OCI-LY1 (cell line): ENCODE measurements at regions not wholly inside any gene's neighbourhood (a gene's known extent, or its start where the extent isn't known, plus 50 kb on each side); places are given as distances from the start of the nearest gene placed in this dataset.

Source experiments
- H2AFZ ChIP-seq: fragments of 200-600 bp; sonication (generic), shearing (Covaris generic); 2 replicates; pipeline ENCODE4 v1.6.0; 2014; ENCODE audit warnings: antibody characterized with exemption, mild to moderate bottlenecking, low read length
- H3F3A ChIP-seq: fragments of 200-600 bp; sonication (generic), shearing (Covaris generic); 2 replicates; pipeline ENCODE4 v1.6.0; 2014; ENCODE audit warnings: mild to moderate bottlenecking, antibody characterized with exemption, low read length, moderate library complexity; ENCODE audit not compliant: insufficient read depth
- H3K27ac ChIP-seq: fragments of 200-600 bp; sonication (generic); 2 replicates; pipeline ENCODE4 v1.5.1; 2014; ENCODE audit warnings: low read length, mixed run types, mild to moderate bottlenecking, low read depth; ENCODE audit not compliant: poor library complexity, severe bottlenecking
- H3K27me3 ChIP-seq: fragments of 200-600 bp; sonication (generic); 2 replicates; pipeline ENCODE4 v1.6.0; 2014; ENCODE audit warnings: antibody characterized with exemption, mild to moderate bottlenecking, low read length, moderate library complexity; ENCODE audit not compliant: insufficient read depth
- H3K36me3 ChIP-seq: fragments of 200-600 bp; sonication (generic); 2 replicates; pipeline ENCODE4 v1.6.1; 2014; ENCODE audit warnings: mild to moderate bottlenecking, antibody characterized with exemption, low read length, moderate library complexity, mixed read lengths; ENCODE audit not compliant: insufficient read depth
- H3K4me1 ChIP-seq: fragments of 200-600 bp; sonication (generic); 2 replicates; pipeline ENCODE4 v1.5.1; 2014; ENCODE audit warnings: mild to moderate bottlenecking, low read length, moderate library complexity; ENCODE audit not compliant: insufficient read depth, severe bottlenecking
- H3K4me2 ChIP-seq: fragments of 200-600 bp; sonication (generic), shearing (Covaris generic); 2 replicates; pipeline ENCODE4 v1.6.1; 2014; ENCODE audit warnings: low read length
- H3K4me3 ChIP-seq: fragments of 200-600 bp; sonication (generic); 2 replicates; pipeline ENCODE4 v1.5.1; 2014; ENCODE audit warnings: low read length, low read depth, mild to moderate bottlenecking, mixed read lengths; ENCODE audit not compliant: poor library complexity, severe bottlenecking
- H3K79me2 ChIP-seq: fragments of 200-600 bp; shearing (Covaris generic); 2 replicates; pipeline ENCODE4 v1.6.1; 2016; ENCODE audit warnings: mixed run types, low read length, mixed read lengths; ENCODE audit not compliant: insufficient read depth
- H3K9ac ChIP-seq: fragments of 200-600 bp; sonication (generic), shearing (Covaris generic); 2 replicates; pipeline ENCODE4 v1.6.1; 2014; ENCODE audit warnings: mild to moderate bottlenecking, low read length, mixed read lengths
- H3K9me2 ChIP-seq: fragments of 200-600 bp; sonication (generic), shearing (Covaris generic); 2 replicates; pipeline ENCODE4 v1.6.1; 2014; ENCODE audit warnings: low read depth, mild to moderate bottlenecking, low read length, mixed read lengths
- H3K9me3 ChIP-seq: fragments of 200-600 bp; shearing (Covaris generic); 2 replicates; pipeline ENCODE4 v1.6.1; 2014; ENCODE audit warnings: low read length, mixed read lengths
- H4K20me1 ChIP-seq: fragments of 200-600 bp; sonication (generic), shearing (Covaris generic); 2 replicates; pipeline ENCODE4 v1.6.0; 2016; ENCODE audit warnings: mild to moderate bottlenecking, low read length; ENCODE audit not compliant: insufficient read depth
- CTCF ChIP-seq: fragments of 200-600 bp; sonication (generic), shearing (Covaris generic); IDR thresholded peaks from 2 replicates; pipeline ENCODE4 v1.5.1; 2017; ENCODE audit warnings: mild to moderate bottlenecking, antibody characterized with exemption, low read length, moderate library complexity, mixed read lengths
- EZH2 ChIP-seq: fragments of 200-600 bp; sonication (generic), shearing (Covaris generic); IDR thresholded peaks from 2 replicates; pipeline ENCODE4 v1.8.0; 2017; ENCODE audit warnings: borderline replicate concordance, mixed run types, mild to moderate bottlenecking, antibody characterized with exemption, low read length, moderate library complexity, mixed read lengths

DNA sequence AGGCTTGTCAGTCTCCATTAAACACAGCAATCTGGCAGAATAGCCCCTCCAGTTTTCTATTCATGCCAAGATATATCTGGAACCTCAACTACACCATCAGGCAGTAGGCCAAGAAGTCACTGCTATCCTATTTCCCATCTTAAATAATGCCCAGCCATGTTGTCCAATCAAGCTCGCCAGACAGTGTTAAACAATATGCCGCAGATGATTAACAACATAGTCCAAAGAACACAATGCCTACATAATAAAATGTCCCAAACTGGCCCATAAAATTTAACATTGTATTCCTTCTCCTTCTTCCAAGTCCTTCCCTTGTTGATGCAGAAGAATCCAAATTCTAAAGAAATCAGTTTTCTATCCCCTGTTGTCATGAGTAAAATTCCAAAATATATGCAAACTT lies 427.4 kb upstream of the PPP2R3A start:
- Histone ChIP-seq H4K20me1 (no peaks in the 10 kb centered on the region), H3K36me3 (no peaks in the 10 kb centered on the region), H3F3A (no peaks in the 10 kb centered on the region), H3K9me3 (no peaks in the 10 kb centered on the region), H3K4me3 (no peak overlapping the region), H3K27ac (no peak overlapping the region), H3K27me3 (no peaks in the 10 kb centered on the region), H3K4me1 (no peaks in the 10 kb centered on the region), H3K79me2 (no peaks in the 10 kb centered on the region), H2AFZ (no peak overlapping the region), H3K9ac (no peak overlapping the region), H3K4me2 (no peak overlapping the region), H3K9me2 (no peaks in the 10 kb centered on the region)
- no peak for TF ChIP-seq EZH2
- no peak for TF ChIP-seq CTCF

DNA sequence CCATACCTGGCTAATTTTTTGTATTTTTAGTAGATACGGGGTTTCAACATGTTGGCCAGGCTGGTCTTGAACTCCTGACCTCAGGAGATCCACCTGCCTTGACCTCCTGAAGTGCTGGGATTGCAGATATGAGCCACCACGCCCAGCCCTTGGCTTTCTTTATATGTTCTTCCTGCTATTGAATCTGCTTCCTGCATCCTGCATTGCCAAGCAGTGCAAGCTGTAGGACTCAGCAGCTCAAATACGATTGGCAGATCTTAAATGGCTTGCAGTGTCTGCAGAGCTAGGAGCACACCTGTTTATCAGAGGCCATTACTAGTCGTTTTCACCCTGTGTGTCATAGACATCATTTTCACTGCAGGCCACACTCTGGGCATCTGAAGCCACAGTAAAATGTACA lies 426.2 kb upstream of the PPP2R3A start:
- H3K27me3 ChIP-seq, result no peaks in the 10 kb centered on the region
- no peak overlapping the region for H3K4me2 ChIP-seq
- no peaks in the 10 kb centered on the region for H3K9me3 ChIP-seq
- H2AFZ ChIP-seq, result no peak overlapping the region
- no peaks in the 10 kb centered on the region for H3K9me2 ChIP-seq
- no peaks in the 10 kb centered on the region for H3K79me2 ChIP-seq
- TF ChIP-seq EZH2, result no peak
- TF ChIP-seq CTCF, result no peak
- H3K4me3 ChIP-seq, result no peak overlapping the region
- H3K36me3 ChIP-seq, result no peaks in the 10 kb centered on the region
- no peaks in the 10 kb centered on the region for H3F3A ChIP-seq
- no peaks in the 10 kb centered on the region for H3K4me1 ChIP-seq
- H4K20me1 ChIP-seq, result no peaks in the 10 kb centered on the region
- no peak overlapping the region for H3K9ac ChIP-seq
- H3K27ac ChIP-seq, result no peak overlapping the region

GRCh38 chr3:135539854-135540253 lies 425.7 kb upstream of the PPP2R3A start:
- no peaks in the 10 kb centered on the region for H4K20me1 ChIP-seq
- no peaks in the 10 kb centered on the region for H3K9me3 ChIP-seq
- H3K4me1 ChIP-seq, result no peaks in the 10 kb centered on the region
- H3K9ac ChIP-seq, result no peak overlapping the region
- H3K36me3 ChIP-seq, result no peaks in the 10 kb centered on the region
- no peak overlapping the region for H3K4me3 ChIP-seq
- H3K27me3 ChIP-seq, result no peaks in the 10 kb centered on the region
- no peak overlapping the region for H3K4me2 ChIP-seq
- no peak overlapping the region for H3K27ac ChIP-seq
- no peak overlapping the region for H2AFZ ChIP-seq
- TF ChIP-seq CTCF (no peak), EZH2 (no peak)
- H3K9me2 ChIP-seq, result no peaks in the 10 kb centered on the region
- no peaks in the 10 kb centered on the region for H3F3A ChIP-seq
- H3K79me2 ChIP-seq, result no peaks in the 10 kb centered on the region
